Osteoblast (primary cell): ENCODE measurements at regions not wholly inside any gene's neighbourhood (a gene's known extent, or its start where the extent isn't known, plus 50 kb on each side); places are given as distances from the start of the nearest gene placed in this dataset.

Experiments used
- DNase-seq: peaks from one replicate; pipeline ENCODE4 v3.0.0; 2011; ENCODE audit warnings: low spot score, mixed read lengths; ENCODE audit not compliant: insufficient read length; ENCODE audit errors: missing footprints
- H2AFZ ChIP-seq: 2 replicates; pipeline ENCODE4 v1.6.0; 2011; ENCODE audit warnings: mild to moderate bottlenecking, low read length
- H3K27ac ChIP-seq: 2 replicates; pipeline ENCODE4 v1.5.1; 2011; ENCODE audit warnings: mild to moderate bottlenecking, low read depth, low read length, moderate library complexity
- H3K27me3 ChIP-seq: 2 replicates; pipeline ENCODE4 v1.6.0; 2012; ENCODE audit warnings: mild to moderate bottlenecking, control low read depth, inconsistent platforms, low read length, moderate library complexity; ENCODE audit not compliant: insufficient read depth
- H3K36me3 ChIP-seq: 2 replicates; pipeline ENCODE4 v1.5.1; 2011; ENCODE audit warnings: mild to moderate bottlenecking, low read length, control low read depth, moderate library complexity; ENCODE audit not compliant: insufficient read depth
- H3K4me1 ChIP-seq: 2 replicates; pipeline ENCODE4 v1.5.1; 2011; ENCODE audit warnings: mild to moderate bottlenecking, low read length, control low read depth, moderate library complexity; ENCODE audit not compliant: insufficient read depth
- H3K4me2 ChIP-seq: 2 replicates; pipeline ENCODE4 v1.6.0; 2011; ENCODE audit warnings: mild to moderate bottlenecking, low read length; ENCODE audit not compliant: insufficient read depth
- H3K4me3 ChIP-seq: fragments of 200-600 bp; sonication (generic); 3 replicates; pipeline ENCODE4 v1.5.1; 2012; ENCODE audit warnings: mild to moderate bottlenecking, low read length, inconsistent platforms; ENCODE audit not compliant: insufficient read depth
- H3K79me2 ChIP-seq: 2 replicates; pipeline ENCODE4 v1.6.0; 2012; ENCODE audit warnings: mild to moderate bottlenecking, low read length, control low read depth, inconsistent platforms; ENCODE audit not compliant: insufficient read depth
- H3K9me3 ChIP-seq: 2 replicates; pipeline ENCODE4 v1.5.1; 2011; ENCODE audit warnings: low read depth, low read length, control low read depth
- H4K20me1 ChIP-seq: 2 replicates; pipeline ENCODE4 v1.6.0; 2012; ENCODE audit warnings: mild to moderate bottlenecking, low read length, control low read depth; ENCODE audit not compliant: insufficient read depth
- CTCF ChIP-seq: IDR thresholded peaks from 2 replicates; pipeline ENCODE4 v1.5.1; 2011; ENCODE audit warnings: mild to moderate bottlenecking, low read depth, low read length, moderate library complexity; ENCODE audit errors: extremely low read depth

GRCh38 chr12:32995623-32996022 is 99.0 kb upstream of the PKP2 start:
- Histone ChIP-seq H3K79me2 (no peaks in the 10 kb centered on the region), H3K27me3 (no peaks in the 10 kb centered on the region), H3K36me3 (no peaks in the 10 kb centered on the region), H3K27ac (no peak overlapping the region), H3K4me3 (no peak overlapping the region), H3K9me3 (peaks cover 1% of the 10 kb centered on the region), H3K4me1 (no peaks in the 10 kb centered on the region), H2AFZ (no peak overlapping the region), H4K20me1 (no peaks in the 10 kb centered on the region), H3K4me2 (no peak overlapping the region)
- TF ChIP-seq CTCF: no peak
- DNase-seq: no peak

- Histone ChIP-seq H3K27me3 (no peaks in the 10 kb centered on the region), H3K4me3 (no peak overlapping the region), H3K36me3 (no peaks in the 10 kb centered on the region), H2AFZ (no peak overlapping the region), H3K4me2 (no peak overlapping the region), H3K9me3 (peaks cover 1% of the 10 kb centered on the region), H3K4me1 (no peaks in the 10 kb centered on the region), H3K27ac (no peak overlapping the region), H3K79me2 (no peaks in the 10 kb centered on the region), H4K20me1 (no peaks in the 10 kb centered on the region)
- no peak for DNase-seq
- TF ChIP-seq CTCF: no peak
Observed at GRCh38 chr12:32993404-32993803, 96.8 kb upstream of the PKP2 start.

GRCh38 chr12:32989705-32990104 is 93.1 kb upstream of the PKP2 start:
- Histone ChIP-seq H3K4me1 (no peaks in the 10 kb centered on the region), H3K36me3 (no peaks in the 10 kb centered on the region), H3K79me2 (no peaks in the 10 kb centered on the region), H4K20me1 (no peaks in the 10 kb centered on the region), H3K4me3 (no peak overlapping the region), H3K27ac (no peak overlapping the region), H3K9me3 (peaks cover 1% of the 10 kb centered on the region), H2AFZ (no peak overlapping the region), H3K27me3 (no peaks in the 10 kb centered on the region), H3K4me2 (no peak overlapping the region)
- no peak for DNase-seq
- TF ChIP-seq CTCF: no peak

- Histone ChIP-seq H3K4me2 (no peak overlapping the region), H4K20me1 (no peaks in the 10 kb centered on the region), H3K27ac (no peak overlapping the region), H3K79me2 (no peaks in the 10 kb centered on the region), H3K4me1 (no peaks in the 10 kb centered on the region), H3K4me3 (no peak overlapping the region), H3K27me3 (no peaks in the 10 kb centered on the region), H3K36me3 (no peaks in the 10 kb centered on the region), H2AFZ (no peak overlapping the region), H3K9me3 (no peaks in the 10 kb centered on the region)
- TF ChIP-seq CTCF: no peak
- no peak for DNase-seq
Observed at GRCh38 chr12:32988982-32989381, 92.4 kb upstream of the PKP2 start.
